Heart left ventricle (tissue), 16 donors: ENCODE measurements at regions not wholly inside any gene's neighbourhood (a gene's known extent, or its start where the extent isn't known, plus 50 kb on each side); places are given as distances from the start of the nearest gene placed in this dataset.
"Not testable (repeated sequence)": the region's sequence is repeated elsewhere in the genome, so short reads cannot be mapped to it uniquely, and the experiment has no call there.

ENCODE experiments used
- ATAC-seq, 4 donors: fragments of 200-7000 bp; cut with Tn5 transposase; one replicate each; pipeline ENCODE4 v1.9.1; 2020 to 2022; ENCODE audit warnings: moderate library complexity in 4 of 4, mild to moderate bottlenecking in 3 of 4, moderate number of reproducible peaks in 1 of 4
- DNase-seq, 5 donors: peaks; one replicate each; pipeline ENCODE4 v3.0.0-alpha.2; 2020
- H3K27ac ChIP-seq, 12 donors: fragments of 200-600 bp; sonication (generic) in 4 of 12; one replicate each; pipeline versions ENCODE4 v1.5.0 to v1.8.0; 2016 to 2022; ENCODE audit warnings: mild to moderate bottlenecking in 2 of 12
- H3K27me3 ChIP-seq, 9 donors: fragments of 200-600 bp; sonication (generic) in 2 of 9; one replicate each; pipeline versions ENCODE4 v1.5.1 to v1.8.0; 2016 to 2022; ENCODE audit warnings: mild to moderate bottlenecking in 3 of 9
- H3K36me3 ChIP-seq, 9 donors: fragments of 200-600 bp; sonication (generic) in 2 of 9; one replicate each; pipeline versions ENCODE4 v1.5.0 to v1.8.0; 2018 to 2022; ENCODE audit warnings: mild to moderate bottlenecking in 2 of 9
- H3K4me1 ChIP-seq, 12 donors: fragments of 200-600 bp; sonication (generic) in 4 of 12; one replicate each; pipeline versions ENCODE4 v1.5.0 to v1.8.0; 2016 to 2022; ENCODE audit warnings: mild to moderate bottlenecking in 3 of 12
- H3K4me3 ChIP-seq, 12 donors: fragments of 200-600 bp; sonication (generic) in 4 of 12; one replicate each; pipeline versions ENCODE4 v1.5.0 to v1.8.0; 2017 to 2022; ENCODE audit warnings: mild to moderate bottlenecking in 9 of 12, moderate library complexity in 4 of 12
- H3K9me3 ChIP-seq, 12 donors: fragments of 200-600 bp; sonication (generic) in 4 of 12; one replicate each; pipeline versions ENCODE4 v1.5.0 to v1.8.0; 2016 to 2022; ENCODE audit warnings: mild to moderate bottlenecking in 1 of 12
- CTCF ChIP-seq, 12 donors: fragments of 200-600 bp; sonication (generic) in 4 of 12; IDR thresholded peaks; one replicate each; pipeline versions ENCODE4 v1.5.0 to v1.8.0; 2018 to 2022; ENCODE audit warnings: antibody characterized with exemption in 12 of 12, mild to moderate bottlenecking in 5 of 12
- POLR2A ChIP-seq, 2 donors: fragments of 450-650 bp; IDR thresholded peaks; one replicate each; pipeline ENCODE4 v1.6.1; 2017; ENCODE audit warnings: antibody characterized with exemption in 2 of 2, mild to moderate bottlenecking in 2 of 2, moderate library complexity in 2 of 2
- WGBS, 4 donors: extraction: QIAGEN DNeasy Blood & Tissue Kit in 2 of 4; methylation state at CpG; one replicate each; pipeline versions ENCODE4 v1.1.5 to v1.1.7; 2013 to 2018; 5-methylcytosine and 5-hydroxymethylcytosine counted together
- intact Hi-C, 10 donors: fragments of 100-400 bp; cut with DNase I; formaldehyde crosslinking; loops; one replicate each; pipeline versions ENCODE4 v1.11.1 to v1.14.2; 2022
- donor health status: ischemic (EF 13 %, LVEDD 7.1; RV severe dilation, severe dysfunction).
- donor health status: healthy with polysubstance abuse.
- donor health status: DM: no; HTN: yes; CAD: no.
- donor health status: DM: no; HTN: no; CAD: no.
- donor health status: ischemic (EF 25% LVEDD 6.9; RV normal size, moderate dysfunction).
- donor health status: ischemic (EF 25% LVEDD 5.7; RV mildly dilated, moderate dysfunction).
- donor health status: healthy.
- donor health status: DM: yes; HTN: yes; CAD: no.
- donor health status: ischemic (EF 35%, LVEDD 5.7; RV mildly dilated, moderate dysfunction).
- donor health status: nonischemic (EF 11% LVEDD 7.7; RV severe dilation, severe dysfunction).
- donor health status: DM: yes; HTN: yes; CAD: no.
- donor health status: PGD.
- donor health status: ischemic (EF 29% LVEDD 5.4; RV normal size, mild dysfunction).
- donor health status: nonischemic (EF 23%, LVEDD 6.1; RV moderate dilation, normal function).

- H3K36me3 ChIP-seq: no peaks in the 10 kb centered on the region
- DNase-seq: no peak
- no peak for ATAC-seq
- H3K27ac ChIP-seq: no peak overlapping the region
- no peak overlapping the region for H3K4me3 ChIP-seq
- 61 to 78% (median 71%) methylated on average over 2 of the region's 2 CpGs for WGBS, 4 donors
- H3K4me1 ChIP-seq: no peaks in the 10 kb centered on the region
- no peak for TF ChIP-seq CTCF (IDR thresholded peaks at IDR 0.05)
- TF ChIP-seq POLR2A (IDR thresholded peaks at IDR 0.05): no peak
- H3K27me3 ChIP-seq: peaks cover 0 to 6% (median 0%) of the 10 kb centered on the region in 9 donors
- peaks cover 0 to 6% (median 0%) of the 10 kb centered on the region in 12 donors for H3K9me3 ChIP-seq
- intact Hi-C loops: no loop called here
These were observed 71.2 kb upstream of the ERCC4 start for GRCh38 chr16:13848795-13849194.

GRCh38 chr16:13850173-13850572, 69.8 kb upstream of the ERCC4 start:
- WGBS, 4 donors: 71 to 96% (median 90%) methylated on average over 4 of the region's 4 CpGs

GRCh38 chr16:13852827-13853226, 67.1 kb upstream of the ERCC4 start:
- 90 to 92% (median 90%) methylated on average over 5 of the region's 5 CpGs for WGBS, 4 donors
- Histone ChIP-seq H3K27ac (no peak overlapping the region), H3K36me3 (no peaks in the 10 kb centered on the region), H3K27me3 (peaks cover 0 to 4% (median 0%) of the 10 kb centered on the region in 9 donors), H3K4me3 (no peak overlapping the region), H3K4me1 (no peaks in the 10 kb centered on the region), H3K9me3 (no peaks in the 10 kb centered on the region)
- no peak for TF ChIP-seq CTCF (IDR thresholded peaks at IDR 0.05)
- TF ChIP-seq POLR2A (IDR thresholded peaks at IDR 0.05): no peak
- intact Hi-C loops: no loop called here
- DNase-seq (no peak), ATAC-seq (no peak)

More at GRCh38 chr16:13850173-13850572, 69.8 kb upstream of the ERCC4 start:
- H3K27me3 ChIP-seq, H3K9me3 ChIP-seq, DNase-seq, H3K27ac ChIP-seq, H3K4me1 ChIP-seq, intact Hi-C loops, H3K36me3 ChIP-seq, H3K4me3 ChIP-seq, ATAC-seq: not testable (repeated sequence)

GRCh38 chr16:13856398-13856797, 63.6 kb upstream of the ERCC4 start:
- no peaks in the 10 kb centered on the region for H3K36me3 ChIP-seq
- no peak overlapping the region for H3K4me3 ChIP-seq
- H3K4me1 ChIP-seq: no peaks in the 10 kb centered on the region
- H3K27me3 ChIP-seq: peaks cover 0 to 13% (median 0%) of the 10 kb centered on the region in 9 donors
- no peak overlapping the region for H3K27ac ChIP-seq
- DNase-seq (no peak), ATAC-seq (no peak)
- intact Hi-C loops: no loop called here
- H3K9me3 ChIP-seq: no peaks in the 10 kb centered on the region
- 63 to 70% (median 69%) methylated on average over 2 of the region's 2 CpGs for WGBS, 4 donors
- TF ChIP-seq CTCF (IDR thresholded peaks at IDR 0.05): no peak
- no peak for TF ChIP-seq POLR2A (IDR thresholded peaks at IDR 0.05)

GRCh38 chr16:13856811-13857511, 63.0 kb upstream of the ERCC4 start:
- Histone ChIP-seq H3K4me3 (no peak overlapping the region), H3K9me3 (no peaks in the 10 kb centered on the region), H3K27me3 (peaks cover 0 to 13% (median 0%) of the 10 kb centered on the region in 9 donors), H3K4me1 (no peaks in the 10 kb centered on the region), H3K27ac (no peak overlapping the region), H3K36me3 (no peaks in the 10 kb centered on the region)
- ATAC-seq (no peak), DNase-seq (no peak)
- WGBS, 4 donors: 66 to 79% (median 73%) methylated on average over 7 of the region's 7 CpGs
- intact Hi-C loops: no loop called here
- TF ChIP-seq POLR2A (IDR thresholded peaks at IDR 0.05): no peak
- TF ChIP-seq CTCF (IDR thresholded peaks at IDR 0.05): no peak
